Neural cell (in vitro differentiated cells): ENCODE measurements at regions not wholly inside any gene's neighbourhood (a gene's known extent, or its start where the extent isn't known, plus 50 kb on each side); places are given as distances from the start of the nearest gene placed in this dataset.

Source experiments
- H2AFZ ChIP-seq: fragments of 200-600, 300-800 bp; sonication (generic), shearing (Covaris generic); 2 replicates; pipeline ENCODE4 v1.6.0; 2014; ENCODE audit warnings: low read depth, mild to moderate bottlenecking, antibody characterized with exemption, low read length, moderate library complexity
- H3F3A ChIP-seq: fragments of 200-600 bp; shearing (Covaris generic); 2 replicates; pipeline ENCODE4 v1.6.1; 2016; ENCODE audit warnings: mild to moderate bottlenecking, moderate library complexity, mixed read lengths, antibody characterized with exemption, low read length; ENCODE audit not compliant: insufficient read depth, poor library complexity, severe bottlenecking
- H3K27ac ChIP-seq: fragments of 200-600, 300-800 bp; sonication (generic), shearing (Covaris generic); 2 replicates; pipeline ENCODE4 v1.5.1; 2014; ENCODE audit warnings: mild to moderate bottlenecking, low read length, moderate library complexity
- H3K27me3 ChIP-seq: fragments of 300-800, 200-600 bp; sonication (generic), shearing (Covaris generic); 2 replicates; pipeline ENCODE4 v1.6.0; 2014; ENCODE audit warnings: mild to moderate bottlenecking, low read depth, low read length, moderate library complexity; ENCODE audit not compliant: insufficient read depth
- H3K36me3 ChIP-seq: fragments of 300-800, 200-600 bp; sonication (generic), shearing (Covaris generic); 2 replicates; pipeline ENCODE4 v1.5.1; 2014; ENCODE audit warnings: mild to moderate bottlenecking, antibody characterized with exemption, low read length, moderate library complexity; ENCODE audit not compliant: insufficient read depth
- H3K4me2 ChIP-seq: fragments of 300-800, 200-600 bp; sonication (generic), shearing (Covaris generic); 2 replicates; pipeline ENCODE4 v1.6.0; 2014; ENCODE audit warnings: mild to moderate bottlenecking, low read length
- H3K4me3 ChIP-seq: fragments of 300-800, 200-600 bp; sonication (generic), shearing (Covaris generic); 2 replicates; pipeline ENCODE4 v1.5.1; 2014; ENCODE audit warnings: mild to moderate bottlenecking, low read length, moderate library complexity
- H3K79me2 ChIP-seq: fragments of 200-600 bp; shearing (Covaris generic); replicated peaks from 2 replicates; pipeline ENCODE4 v1.6.0; 2014; ENCODE audit warnings: mild to moderate bottlenecking, low read length, moderate library complexity; ENCODE audit not compliant: insufficient read depth
- H3K9ac ChIP-seq: fragments of 300-800, 200-600 bp; sonication (generic), shearing (Covaris generic); 2 replicates; pipeline ENCODE4 v1.6.1; 2016; ENCODE audit warnings: mild to moderate bottlenecking, low read length, mixed read lengths
- H3K9me2 ChIP-seq: fragments of 200-600 bp; shearing (Covaris generic); 2 replicates; pipeline ENCODE4 v1.6.1; 2016; ENCODE audit warnings: mild to moderate bottlenecking, low read length, mixed read lengths; ENCODE audit not compliant: insufficient read depth
- H3K9me3 ChIP-seq: fragments of 200-600, 300-800 bp; sonication (generic), shearing (Covaris generic); 2 replicates; pipeline ENCODE4 v1.6.1; 2016; ENCODE audit warnings: mild to moderate bottlenecking, mixed run types, low read length, moderate library complexity, mixed read lengths
- H4K20me1 ChIP-seq: fragments of 200-600 bp; shearing (Covaris generic); 2 replicates; pipeline ENCODE4 v1.6.1; 2016; ENCODE audit warnings: mild to moderate bottlenecking, mixed run types; ENCODE audit not compliant: insufficient read depth
- EP300 ChIP-seq: fragments of 450-650 bp; conservative IDR thresholded peaks from 2 replicates; pipeline ENCODE4 v1.6.1; 2014; ENCODE audit warnings: antibody characterized with exemption, mild to moderate bottlenecking, moderate library complexity; ENCODE audit not compliant: poor library complexity, severe bottlenecking
- EZH2 ChIP-seq: fragments of 200-600, 300-800 bp; shearing (Covaris generic), sonication (generic); IDR thresholded peaks from 2 replicates; pipeline ENCODE4 v1.6.1; 2014; ENCODE audit warnings: antibody characterized with exemption, low read length, borderline replicate concordance, mild to moderate bottlenecking; ENCODE audit not compliant: insufficient read depth, poor library complexity, severe bottlenecking
- MXI1 ChIP-seq: fragments of 450-650 bp; conservative IDR thresholded peaks from 2 replicates; pipeline ENCODE4 v1.6.1; 2014; ENCODE audit warnings: antibody characterized with exemption, mild to moderate bottlenecking; ENCODE audit not compliant: poor library complexity, severe bottlenecking
- POLR2AphosphoS5 ChIP-seq: IDR thresholded peaks from 2 replicates; pipeline ENCODE4 v1.6.1; 2012
- RAD21 ChIP-seq: fragments of 450-650 bp; conservative IDR thresholded peaks from 2 replicates; pipeline ENCODE4 v1.6.1; 2014; ENCODE audit warnings: antibody characterized with exemption, mild to moderate bottlenecking, moderate library complexity
- REST ChIP-seq: IDR thresholded peaks from 2 replicates; pipeline ENCODE4 v1.6.1; 2012; ENCODE audit warnings: borderline replicate concordance
- SMC3 ChIP-seq: fragments of 450-650 bp; conservative IDR thresholded peaks from 2 replicates; pipeline ENCODE4 v1.6.1; 2014; ENCODE audit warnings: antibody characterized with exemption, mild to moderate bottlenecking, moderate library complexity; ENCODE audit not compliant: poor library complexity
- TAF1 ChIP-seq: IDR thresholded peaks from 2 replicates; pipeline ENCODE4 v1.6.1; 2012; ENCODE audit warnings: low read depth
- TF ChIP-seq, protein P1 (sequence below): fragments of 450-650 bp; IDR thresholded peaks from 2 replicates; pipeline ENCODE4 v1.5.1; 2014; ENCODE audit warnings: antibody characterized with exemption, mild to moderate bottlenecking, moderate library complexity; ENCODE audit not compliant: poor library complexity, severe bottlenecking

DNA sequence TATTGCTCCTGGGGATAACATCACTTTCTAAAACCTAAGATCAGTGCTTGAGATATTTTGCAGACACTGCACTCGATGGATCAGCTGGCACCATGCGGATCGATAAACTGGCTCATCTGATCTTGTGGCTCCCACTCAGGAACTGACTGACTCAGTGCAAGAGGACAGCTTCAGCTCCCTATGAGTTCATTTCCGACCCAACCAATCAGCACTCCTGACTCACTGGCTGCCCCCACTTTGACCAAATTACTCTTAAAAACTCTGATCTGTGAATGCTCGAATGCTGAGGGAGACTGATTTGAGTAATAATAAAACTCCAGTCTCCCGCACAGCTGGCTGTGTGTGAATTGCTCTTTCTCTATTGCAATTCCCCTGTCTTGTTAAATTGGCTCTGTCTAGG, 110.1 kb downstream of the ANAPC4 start:
- H3K9me3 ChIP-seq: no peaks in the 10 kb centered on the region
- H3K4me2 ChIP-seq: no peak overlapping the region
- no peaks in the 10 kb centered on the region for H3K9me2 ChIP-seq
- no peak overlapping the region for H3K4me3 ChIP-seq
- H3F3A ChIP-seq: no peaks in the 10 kb centered on the region
- H3K79me2 ChIP-seq: no peaks in the 10 kb centered on the region
- no peaks in the 10 kb centered on the region for H3K36me3 ChIP-seq
- H3K27ac ChIP-seq: no peak overlapping the region
- no peak overlapping the region for H2AFZ ChIP-seq
- no peaks in the 10 kb centered on the region for H4K20me1 ChIP-seq
- no peaks in the 10 kb centered on the region for H3K27me3 ChIP-seq
- TF ChIP-seq TAF1: no peak
- no peak for TF ChIP-seq RAD21
- TF ChIP-seq, protein P1, sequence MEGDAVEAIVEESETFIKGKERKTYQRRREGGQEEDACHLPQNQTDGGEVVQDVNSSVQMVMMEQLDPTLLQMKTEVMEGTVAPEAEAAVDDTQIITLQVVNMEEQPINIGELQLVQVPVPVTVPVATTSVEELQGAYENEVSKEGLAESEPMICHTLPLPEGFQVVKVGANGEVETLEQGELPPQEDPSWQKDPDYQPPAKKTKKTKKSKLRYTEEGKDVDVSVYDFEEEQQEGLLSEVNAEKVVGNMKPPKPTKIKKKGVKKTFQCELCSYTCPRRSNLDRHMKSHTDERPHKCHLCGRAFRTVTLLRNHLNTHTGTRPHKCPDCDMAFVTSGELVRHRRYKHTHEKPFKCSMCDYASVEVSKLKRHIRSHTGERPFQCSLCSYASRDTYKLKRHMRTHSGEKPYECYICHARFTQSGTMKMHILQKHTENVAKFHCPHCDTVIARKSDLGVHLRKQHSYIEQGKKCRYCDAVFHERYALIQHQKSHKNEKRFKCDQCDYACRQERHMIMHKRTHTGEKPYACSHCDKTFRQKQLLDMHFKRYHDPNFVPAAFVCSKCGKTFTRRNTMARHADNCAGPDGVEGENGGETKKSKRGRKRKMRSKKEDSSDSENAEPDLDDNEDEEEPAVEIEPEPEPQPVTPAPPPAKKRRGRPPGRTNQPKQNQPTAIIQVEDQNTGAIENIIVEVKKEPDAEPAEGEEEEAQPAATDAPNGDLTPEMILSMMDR: no peak
- no peak for TF ChIP-seq MXI1
- no peak for TF ChIP-seq EP300
- no peak for TF ChIP-seq SMC3
- no peak for TF ChIP-seq EZH2
- TF ChIP-seq REST: no peak
- no peak overlapping the region for H3K9ac ChIP-seq

DNA sequence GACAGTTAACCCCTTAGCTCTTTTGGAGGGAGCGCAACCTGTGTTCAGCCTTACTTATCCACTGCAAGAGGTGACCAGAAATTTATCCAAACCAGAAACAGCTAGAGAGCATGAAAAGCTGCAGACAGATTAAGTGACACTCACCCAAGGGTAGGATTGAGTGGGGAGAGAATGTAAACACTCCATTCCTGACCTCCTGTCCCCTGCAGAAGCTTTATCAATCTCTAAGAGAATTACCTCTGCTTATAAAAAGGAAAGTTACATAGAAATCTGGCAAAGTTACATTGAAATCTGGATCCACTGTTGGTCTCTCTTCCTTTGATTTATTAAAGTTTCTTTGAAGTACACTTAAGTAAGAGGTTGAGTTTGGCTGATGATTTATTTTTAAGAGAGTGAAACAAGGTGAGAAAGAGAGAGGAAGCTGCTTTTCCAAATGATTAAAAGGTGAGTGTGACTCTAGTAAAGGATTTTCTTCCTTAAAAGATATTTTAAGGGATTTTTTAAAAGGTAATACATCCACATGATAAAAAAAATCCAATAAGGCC, 112.3 kb downstream of the ANAPC4 start:
- Histone ChIP-seq H3K27me3 (no peaks in the 10 kb centered on the region), H3K9me3 (no peaks in the 10 kb centered on the region), H2AFZ (no peak overlapping the region), H3K9ac (no peak overlapping the region), H3K79me2 (no peaks in the 10 kb centered on the region), H3K4me3 (no peak overlapping the region), H4K20me1 (no peaks in the 10 kb centered on the region), H3F3A (no peaks in the 10 kb centered on the region), H3K27ac (no peak overlapping the region), H3K9me2 (no peaks in the 10 kb centered on the region), H3K36me3 (no peaks in the 10 kb centered on the region), H3K4me2 (no peak overlapping the region)
- TF ChIP-seq RAD21: no peak
- no peak for TF ChIP-seq SMC3
- no peak for TF ChIP-seq MXI1
- no peak for TF ChIP-seq TAF1
- no peak for TF ChIP-seq REST
- no peak for TF ChIP-seq EZH2
- TF ChIP-seq, protein P1: no peak
- TF ChIP-seq POLR2AphosphoS5: no peak
- no peak for TF ChIP-seq EP300
